C4-2B (cell line): ENCODE measurements at regions not wholly inside any gene's neighbourhood (a gene's known extent, or its start where the extent isn't known, plus 50 kb on each side); places are given as distances from the start of the nearest gene placed in this dataset.

ENCODE experiments used
- ZFX ChIP-seq: fragments of 450-650 bp; IDR thresholded peaks from 2 replicates; pipeline ENCODE4 v1.6.1; 2017
- TF ChIP-seq, protein P1 (sequence below): fragments of 450-650 bp; conservative IDR thresholded peaks from 2 replicates; pipeline ENCODE4 v1.5.1; 2017; ENCODE audit warnings: mild to moderate bottlenecking

- TF ChIP-seq, protein P1, sequence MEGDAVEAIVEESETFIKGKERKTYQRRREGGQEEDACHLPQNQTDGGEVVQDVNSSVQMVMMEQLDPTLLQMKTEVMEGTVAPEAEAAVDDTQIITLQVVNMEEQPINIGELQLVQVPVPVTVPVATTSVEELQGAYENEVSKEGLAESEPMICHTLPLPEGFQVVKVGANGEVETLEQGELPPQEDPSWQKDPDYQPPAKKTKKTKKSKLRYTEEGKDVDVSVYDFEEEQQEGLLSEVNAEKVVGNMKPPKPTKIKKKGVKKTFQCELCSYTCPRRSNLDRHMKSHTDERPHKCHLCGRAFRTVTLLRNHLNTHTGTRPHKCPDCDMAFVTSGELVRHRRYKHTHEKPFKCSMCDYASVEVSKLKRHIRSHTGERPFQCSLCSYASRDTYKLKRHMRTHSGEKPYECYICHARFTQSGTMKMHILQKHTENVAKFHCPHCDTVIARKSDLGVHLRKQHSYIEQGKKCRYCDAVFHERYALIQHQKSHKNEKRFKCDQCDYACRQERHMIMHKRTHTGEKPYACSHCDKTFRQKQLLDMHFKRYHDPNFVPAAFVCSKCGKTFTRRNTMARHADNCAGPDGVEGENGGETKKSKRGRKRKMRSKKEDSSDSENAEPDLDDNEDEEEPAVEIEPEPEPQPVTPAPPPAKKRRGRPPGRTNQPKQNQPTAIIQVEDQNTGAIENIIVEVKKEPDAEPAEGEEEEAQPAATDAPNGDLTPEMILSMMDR = peak; percentile 83
- no peak for TF ChIP-seq ZFX
These were observed 59.2 kb upstream of the TSPAN8 start for GRCh38 chr12:71216725-71217579.
